ENCODE measurements at regions not wholly inside any gene's neighbourhood (a gene's known extent, or its start where the extent isn't known, plus 50 kb on each side); places are given as distances from the start of the nearest gene placed in this dataset.

GRCh38 chr13:50644081-50644871 is 199.2 kb downstream of the DLEU7 start:
- 84 to 85% methylated on average over 5 of the region's 5 CpGs for WGBS, 2 donors (ENCODE audit: low coverage in 1 of 2)
- no peaks in the 10 kb centered on the region for H3K27me3 ChIP-seq
- H3K4me3 ChIP-seq = no peak overlapping the region
- no peaks in the 10 kb centered on the region for H3K4me1 ChIP-seq
- H3K27ac ChIP-seq = no peak overlapping the region
- no peak for DNase-seq
- no peak for TF ChIP-seq POLR2A (IDR thresholded peaks at IDR 0.05)
- no peak for TF ChIP-seq POLR2AphosphoS5 (IDR thresholded peaks at IDR 0.05)
- TF ChIP-seq CTCF (IDR thresholded peaks at IDR 0.05) = no peak
- TF ChIP-seq EP300 (IDR thresholded peaks at IDR 0.05; ENCODE audit: low read depth) = no peak
- in situ Hi-C loops (cut with MboI; ENCODE audit: low pct_ligation_motif_present in 1 of 4, low pct_unique_long_range_greater_than_20kb in 1 of 4, low sequenced_read_pairs in 3 of 4) (no loop called here), intact Hi-C loops (cut with DNase I; ENCODE audit: low total_unique reads) (no loop called here)
- H3K36me3 ChIP-seq = no peaks in the 10 kb centered on the region
- H3K9me3 ChIP-seq = no peaks in the 10 kb centered on the region

DNA sequence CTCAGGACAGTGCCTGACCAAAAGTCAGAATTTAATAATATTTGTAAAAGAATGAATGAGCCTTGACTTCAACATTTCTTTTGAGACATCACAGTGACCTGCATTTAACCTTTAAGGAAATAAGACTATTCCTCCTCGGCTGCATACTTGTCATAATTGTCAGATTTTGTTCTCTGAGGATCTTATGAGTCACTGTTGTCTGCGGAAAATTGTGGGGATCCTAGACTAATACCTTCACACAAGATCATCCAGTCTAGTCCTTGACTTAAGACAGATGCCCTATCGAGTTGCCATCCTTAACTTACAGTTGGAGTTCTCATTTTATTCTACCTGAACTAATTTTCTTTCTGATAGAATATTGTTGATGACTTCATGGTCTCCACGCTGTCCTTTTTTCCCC is 198.4 kb downstream of the DLEU7 start:
- Histone ChIP-seq H3K27ac (no peak overlapping the region), H3K27me3 (no peaks in the 10 kb centered on the region), H3K4me1 (no peaks in the 10 kb centered on the region), H3K9me3 (no peaks in the 10 kb centered on the region), H3K36me3 (no peaks in the 10 kb centered on the region), H3K4me3 (no peak overlapping the region)
- intact Hi-C loops (cut with DNase I; ENCODE audit: low total_unique reads) (loop anchor here (5.0 kb wide), 1 partner anchor 88 kb away; no protein-coding TSS in a partner anchor), in situ Hi-C loops (cut with MboI; ENCODE audit: low pct_ligation_motif_present in 1 of 4, low pct_unique_long_range_greater_than_20kb in 1 of 4, low sequenced_read_pairs in 3 of 4) (no loop called here)
- WGBS, 2 donors (ENCODE audit: low coverage in 1 of 2) = 83 to 88% methylated on average over 4 of the region's 4 CpGs
- TF ChIP-seq CTCF (IDR thresholded peaks at IDR 0.05) (no peak), POLR2AphosphoS5 (IDR thresholded peaks at IDR 0.05) (no peak), EP300 (IDR thresholded peaks at IDR 0.05; ENCODE audit: low read depth) (no peak), POLR2A (IDR thresholded peaks at IDR 0.05) (no peak)
- no peak for DNase-seq

GRCh38 chr13:50646070-50646469 is 197.4 kb downstream of the DLEU7 start:
- Histone ChIP-seq H3K4me1 (no peaks in the 10 kb centered on the region), H3K9me3 (no peaks in the 10 kb centered on the region), H3K27ac (no peak overlapping the region), H3K4me3 (no peak overlapping the region), H3K27me3 (no peaks in the 10 kb centered on the region), H3K36me3 (no peaks in the 10 kb centered on the region)
- in situ Hi-C loops (cut with MboI; ENCODE audit: low pct_ligation_motif_present in 1 of 4, low pct_unique_long_range_greater_than_20kb in 1 of 4, low sequenced_read_pairs in 3 of 4) (no loop called here), intact Hi-C loops (cut with DNase I; ENCODE audit: low total_unique reads) (loop anchor here (5.0 kb wide), 1 partner anchor 89 kb away; no protein-coding TSS in a partner anchor)
- no peak for TF ChIP-seq EP300 (IDR thresholded peaks at IDR 0.05; ENCODE audit: low read depth)
- TF ChIP-seq CTCF (IDR thresholded peaks at IDR 0.05) = no peak
- no peak for TF ChIP-seq POLR2A (IDR thresholded peaks at IDR 0.05)
- no peak for TF ChIP-seq POLR2AphosphoS5 (IDR thresholded peaks at IDR 0.05)
- WGBS, 2 donors (ENCODE audit: low coverage in 1 of 2) = 88% methylated on average over 3 of the region's 3 CpGs; no CpG with 5 or more reads in 1 of the 2 donors
- DNase-seq = no peak

DNA sequence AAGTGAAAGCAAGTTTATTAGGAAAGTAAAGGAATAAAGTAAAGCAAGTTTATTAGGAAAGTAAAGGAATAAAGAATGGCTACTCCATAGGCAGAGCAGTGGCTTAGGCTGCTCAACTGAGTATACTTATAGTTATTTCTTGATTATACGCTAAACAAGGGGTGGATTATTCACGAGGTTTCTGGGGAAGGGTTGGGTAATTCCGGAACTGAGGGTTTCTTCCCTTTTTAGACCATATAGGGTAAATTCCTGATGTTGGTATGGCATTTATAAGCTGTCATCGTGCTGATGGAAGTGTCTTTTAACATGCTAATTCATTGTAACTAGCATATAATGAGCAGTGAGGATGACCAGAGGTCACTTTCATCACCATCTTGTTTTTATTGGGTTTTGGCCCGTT is 194.3 kb downstream of the DLEU7 start:
- Histone ChIP-seq H3K27me3 (no peaks in the 10 kb centered on the region), H3K27ac (no peak overlapping the region), H3K4me1 (no peaks in the 10 kb centered on the region), H3K36me3 (no peaks in the 10 kb centered on the region), H3K4me3 (no peak overlapping the region), H3K9me3 (no peaks in the 10 kb centered on the region)
- intact Hi-C loops (cut with DNase I; ENCODE audit: low total_unique reads) = loop anchor here (5.0 kb wide), 1 partner anchor 92 kb away; no protein-coding TSS in a partner anchor
- in situ Hi-C loops (cut with MboI; ENCODE audit: low pct_ligation_motif_present in 1 of 4, low pct_unique_long_range_greater_than_20kb in 1 of 4, low sequenced_read_pairs in 3 of 4) = no loop called here
- no peak for DNase-seq
- TF ChIP-seq EP300 (IDR thresholded peaks at IDR 0.05; ENCODE audit: low read depth) (no peak), POLR2AphosphoS5 (IDR thresholded peaks at IDR 0.05) (no peak), POLR2A (IDR thresholded peaks at IDR 0.05) (no peak), CTCF (IDR thresholded peaks at IDR 0.05) (no peak)
- 76 to 83% methylated on average over 3 to 5 of the region's 5 CpGs for WGBS, 2 donors (ENCODE audit: low coverage in 1 of 2)

Measured in transverse colon (tissue), 4 donors.